ENCODE measurements at regions not wholly inside any gene's neighbourhood (a gene's known extent, or its start where the extent isn't known, plus 50 kb on each side); places are given as distances from the start of the nearest gene placed in this dataset.

GRCh38 chr1:29823561-29823960 is 587.2 kb downstream of the PTPRU start:
- Histone ChIP-seq H3K4me1 (no peaks in the 10 kb centered on the region), H3K9me3 (peaks cover 0 to 9% (median 0%) of the 10 kb centered on the region in 3 donors), H3K36me3 (no peaks in the 10 kb centered on the region), H3K4me3 (no peak overlapping the region), H3K27me3 (peaks cover 89% of the 10 kb centered on the region), H3K27ac (no peak overlapping the region)
- WGBS, 2 donors (ENCODE audit: low coverage in 1 of 2) = 79 to 95% methylated on average over 2 of the region's 4 CpGs
- TF ChIP-seq EP300 (IDR thresholded peaks at IDR 0.05) (no peak), POLR2A (IDR thresholded peaks at IDR 0.05) (no peak), CTCF (IDR thresholded peaks at IDR 0.05) (no peak), POLR2AphosphoS5 (IDR thresholded peaks at IDR 0.05) (no peak)
- ATAC-seq = no peak

GRCh38 chr1:29821605-29822004 is 585.3 kb downstream of the PTPRU start:
- peaks cover 0 to 14% (median 0%) of the 10 kb centered on the region in 3 donors for H3K9me3 ChIP-seq
- H3K27ac ChIP-seq = no peak overlapping the region
- H3K4me1 ChIP-seq = no peaks in the 10 kb centered on the region
- ATAC-seq = no peak
- TF ChIP-seq CTCF (IDR thresholded peaks at IDR 0.05) (no peak), POLR2A (IDR thresholded peaks at IDR 0.05) (no peak), POLR2AphosphoS5 (IDR thresholded peaks at IDR 0.05) (no peak), EP300 (IDR thresholded peaks at IDR 0.05) (no peak)
- H3K36me3 ChIP-seq = no peaks in the 10 kb centered on the region
- no peak overlapping the region for H3K4me3 ChIP-seq
- H3K27me3 ChIP-seq = peaks cover 70% of the 10 kb centered on the region
- WGBS, 2 donors (ENCODE audit: low coverage in 1 of 2) = 82% methylated on average over 1 of the region's 1 CpG; no CpG with 5 or more reads in 1 of the 2 donors

DNA sequence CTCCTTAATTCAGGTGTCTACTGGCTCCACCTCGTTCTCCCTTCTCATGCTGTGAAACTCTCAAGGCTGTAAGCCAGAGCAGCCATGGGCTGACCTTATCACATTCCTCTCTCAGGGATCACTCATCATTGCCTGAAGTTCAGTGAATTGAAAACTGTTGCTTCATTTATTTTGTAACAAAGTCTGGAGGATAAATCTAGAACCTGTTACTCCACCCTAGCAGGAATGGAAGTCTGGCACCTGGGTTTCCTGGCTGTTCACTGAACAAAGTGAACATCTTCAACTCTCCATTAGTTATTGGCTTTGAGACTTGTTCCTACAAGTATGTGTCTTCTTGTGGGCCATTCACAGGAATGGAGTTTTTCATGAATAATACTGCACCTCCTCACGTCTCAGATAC is 584.1 kb downstream of the PTPRU start:
- Histone ChIP-seq H3K9me3 (peaks cover 0 to 14% (median 0%) of the 10 kb centered on the region in 3 donors), H3K4me1 (no peaks in the 10 kb centered on the region), H3K36me3 (no peaks in the 10 kb centered on the region), H3K4me3 (no peak overlapping the region), H3K27ac (no peak overlapping the region), H3K27me3 (peaks cover 61% of the 10 kb centered on the region)
- ATAC-seq = no peak
- 38 to 79% methylated on average over 2 of the region's 2 CpGs for WGBS, 2 donors (ENCODE audit: low coverage in 1 of 2)
- TF ChIP-seq EP300 (IDR thresholded peaks at IDR 0.05) = no peak
- TF ChIP-seq POLR2A (IDR thresholded peaks at IDR 0.05) = no peak
- TF ChIP-seq POLR2AphosphoS5 (IDR thresholded peaks at IDR 0.05) = no peak
- no peak for TF ChIP-seq CTCF (IDR thresholded peaks at IDR 0.05)

- WGBS, 2 donors (ENCODE audit: low coverage in 1 of 2) = 50 to 67% methylated on average over 7 to 8 of the region's 10 CpGs
These were observed 576.2 kb downstream of the PTPRU start for GRCh38 chr1:29812408-29813135.

More at GRCh38 chr1:29812408-29813135, 576.2 kb downstream of the PTPRU start:
- no peak overlapping the region for H3K4me3 ChIP-seq
- ATAC-seq = no peak
- TF ChIP-seq POLR2A (IDR thresholded peaks at IDR 0.05) (no peak), POLR2AphosphoS5 (IDR thresholded peaks at IDR 0.05) (no peak), CTCF (IDR thresholded peaks at IDR 0.05) (no peak), EP300 (IDR thresholded peaks at IDR 0.05) (no peak)
- no peaks in the 10 kb centered on the region for H3K9me3 ChIP-seq
- H3K27ac ChIP-seq = no peak overlapping the region
- peaks cover 29% of the 10 kb centered on the region for H3K27me3 ChIP-seq
- H3K36me3 ChIP-seq = no peaks in the 10 kb centered on the region
- H3K4me1 ChIP-seq = no peaks in the 10 kb centered on the region
